Left ventricle myocardium inferior (tissue), 1 donor: ENCODE measurements at regions not wholly inside any gene's neighbourhood (a gene's known extent, or its start where the extent isn't known, plus 50 kb on each side); places are given as distances from the start of the nearest gene placed in this dataset.

Experiments used
- DNase-seq: peaks from one replicate; pipeline ENCODE4 v3.0.0-alpha.2; 2020
- H3K27ac ChIP-seq: fragments of 200-600 bp; replicated peaks from 2 replicates; pipeline ENCODE4 v1.8.0; 2021
- H3K27me3 ChIP-seq: fragments of 200-600 bp; 2 replicates; pipeline ENCODE4 v1.8.0; 2021; ENCODE audit warnings: low read depth
- H3K36me3 ChIP-seq: fragments of 200-600 bp; 2 replicates; pipeline ENCODE4 v1.8.0; 2021
- H3K4me1 ChIP-seq: fragments of 200-600 bp; 2 replicates; pipeline ENCODE4 v1.8.0; 2021
- H3K4me3 ChIP-seq: fragments of 200-600 bp; 2 replicates; pipeline ENCODE4 v1.8.0; 2021; ENCODE audit warnings: mild to moderate bottlenecking, moderate library complexity
- H3K9me3 ChIP-seq: fragments of 200-600 bp; replicated peaks from 2 replicates; pipeline ENCODE4 v1.8.0; 2021
- CTCF ChIP-seq: fragments of 200-600 bp; IDR thresholded peaks from 2 replicates; pipeline ENCODE4 v1.8.0; 2021; ENCODE audit warnings: antibody characterized with exemption, mild to moderate bottlenecking, borderline replicate concordance
- intact Hi-C: fragments of 100-400 bp; cut with micrococcal nuclease; formaldehyde crosslinking; loops from one replicate; pipeline ENCODE4 v1.11.0; 2022
- donor health status: DM: no; HTN: yes; CAD: no; lungs with severe emphysema.

GRCh38 chr6:181049-181654, 111.1 kb upstream of the DUSP22 start:
- Histone ChIP-seq H3K36me3 (no peaks in the 10 kb centered on the region), H3K4me3 (no peak overlapping the region), H3K9me3 (no peaks in the 10 kb centered on the region), H3K27me3 (peaks cover 39% of the 10 kb centered on the region), H3K27ac (no peak overlapping the region), H3K4me1 (no peaks in the 10 kb centered on the region)
- intact Hi-C loops, result no loop called here
- TF ChIP-seq CTCF, result no peak
- no peak for DNase-seq

- no peak for TF ChIP-seq CTCF
- Histone ChIP-seq H3K36me3 (no peaks in the 10 kb centered on the region), H3K4me1 (no peaks in the 10 kb centered on the region), H3K4me3 (no peak overlapping the region), H3K27me3 (peaks cover 16% of the 10 kb centered on the region), H3K27ac (no peak overlapping the region), H3K9me3 (no peaks in the 10 kb centered on the region)
- DNase-seq, result no peak
- intact Hi-C loops, result no loop called here
Measured at GRCh38 chr6:183668-184067, 108.6 kb upstream of the DUSP22 start.

- DNase-seq, result no peak
- H3K27me3 ChIP-seq, result peaks cover 10% of the 10 kb centered on the region
- TF ChIP-seq CTCF, result no peak
- no peak overlapping the region for H3K27ac ChIP-seq
- intact Hi-C loops, result no loop called here
- no peaks in the 10 kb centered on the region for H3K4me1 ChIP-seq
- no peak overlapping the region for H3K4me3 ChIP-seq
- no peaks in the 10 kb centered on the region for H3K36me3 ChIP-seq
- no peaks in the 10 kb centered on the region for H3K9me3 ChIP-seq
Measured at GRCh38 chr6:184161-184700, 108.1 kb upstream of the DUSP22 start.

- no peak overlapping the region for H3K27ac ChIP-seq
- no peak overlapping the region for H3K4me3 ChIP-seq
- intact Hi-C loops, result no loop called here
- no peak for TF ChIP-seq CTCF
- no peaks in the 10 kb centered on the region for H3K27me3 ChIP-seq
- no peaks in the 10 kb centered on the region for H3K9me3 ChIP-seq
- DNase-seq, result no peak
- no peaks in the 10 kb centered on the region for H3K4me1 ChIP-seq
- no peaks in the 10 kb centered on the region for H3K36me3 ChIP-seq
Measured at GRCh38 chr6:186340-186965, 105.8 kb upstream of the DUSP22 start.

- no peaks in the 10 kb centered on the region for H3K4me1 ChIP-seq
- TF ChIP-seq CTCF, result no peak
- DNase-seq, result no peak
- no peaks in the 10 kb centered on the region for H3K36me3 ChIP-seq
- H3K9me3 ChIP-seq, result no peaks in the 10 kb centered on the region
- H3K27me3 ChIP-seq, result no peaks in the 10 kb centered on the region
- H3K27ac ChIP-seq, result no peak overlapping the region
- H3K4me3 ChIP-seq, result no peak overlapping the region
- intact Hi-C loops, result no loop called here
Measured at GRCh38 chr6:187210-187861, 105.0 kb upstream of the DUSP22 start.
